Glomerular endothelial cell (primary cell): ENCODE measurements at regions not wholly inside any gene's neighbourhood (a gene's known extent, or its start where the extent isn't known, plus 50 kb on each side); places are given as distances from the start of the nearest gene placed in this dataset.
"Not testable (repeated sequence)": the region's sequence is repeated elsewhere in the genome, so short reads cannot be mapped to it uniquely, and the experiment has no call there.

Experiments
- DNase-seq: peaks from one replicate; pipeline ENCODE4 v3.0.0-alpha.2; 2011; ENCODE audit warnings: low read depth, low spot score; ENCODE audit errors: extremely low read depth

DNA sequence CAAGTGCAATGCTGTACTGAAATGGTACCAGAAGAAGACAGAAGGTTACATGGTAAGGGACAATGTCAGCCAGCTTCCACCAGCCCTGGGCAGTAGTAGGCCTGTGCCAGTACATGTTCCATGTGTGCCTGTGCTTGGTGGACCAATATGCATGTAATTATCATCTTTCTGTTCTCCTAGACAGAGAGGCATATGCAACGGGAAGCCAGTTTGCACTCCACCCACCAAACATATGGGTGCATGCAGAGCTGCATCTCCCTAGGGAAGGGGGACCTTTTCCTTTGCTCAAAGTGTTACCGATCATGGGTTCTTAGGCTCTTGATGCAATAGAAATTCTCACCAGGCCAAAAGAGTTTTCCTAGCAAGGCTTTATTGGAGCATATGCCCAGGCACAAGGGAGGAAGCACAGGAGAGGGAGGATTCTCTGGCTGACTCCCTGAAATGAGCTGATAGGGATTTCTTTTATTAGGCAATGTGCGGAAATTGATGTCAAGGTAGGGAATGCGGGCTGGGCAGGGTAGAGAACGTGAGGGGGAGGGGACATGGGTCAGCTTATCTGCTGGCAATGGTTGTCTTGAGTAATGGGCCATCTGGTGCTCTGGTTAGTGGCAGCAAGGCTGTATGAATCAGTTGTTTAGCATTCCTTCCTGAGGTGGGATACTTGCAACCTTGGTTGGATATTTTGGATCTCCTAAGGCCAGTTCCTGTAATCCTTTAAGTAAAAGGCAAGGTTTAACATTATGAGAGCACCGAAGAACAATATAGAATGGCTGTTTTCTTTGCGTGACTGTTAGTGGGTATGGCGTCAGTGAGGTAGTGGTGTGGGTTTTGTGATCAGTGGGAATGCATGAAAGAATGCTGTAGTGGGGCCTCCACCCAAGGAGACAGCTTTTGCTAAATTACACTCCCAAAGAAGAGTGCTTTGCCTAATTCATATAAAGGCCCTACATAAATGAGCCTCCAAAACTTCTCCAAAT, 102.5 kb downstream of the CDRT15L2 start:
- DNase-seq: not testable (repeated sequence)

DNA sequence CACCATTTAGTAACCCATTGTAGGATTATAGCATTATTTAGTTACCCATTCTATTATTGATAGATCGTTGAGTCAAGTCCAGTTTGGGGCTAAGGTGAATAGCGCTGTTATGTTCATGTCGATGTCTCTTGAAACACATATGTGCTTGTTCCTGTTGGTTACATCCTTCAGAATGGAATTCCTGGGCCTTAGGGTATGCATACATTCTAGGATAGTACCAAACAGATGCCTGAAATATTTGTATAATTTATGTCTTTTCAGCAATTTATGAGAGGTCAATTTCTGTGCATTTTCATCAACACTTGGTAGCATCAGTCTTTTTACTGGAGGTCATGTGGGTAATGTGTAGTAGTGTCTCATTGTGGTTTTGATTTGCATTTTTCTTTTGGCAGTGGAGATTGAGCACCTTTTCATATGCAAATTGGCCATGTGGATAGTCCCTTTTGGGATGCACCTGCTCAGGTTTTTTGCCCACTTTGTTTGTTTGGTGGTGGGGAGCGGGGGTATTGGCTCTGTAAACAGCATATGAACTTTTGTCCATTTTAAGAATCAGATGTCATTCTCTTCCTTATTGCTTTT, 104.2 kb downstream of the CDRT15L2 start:
- DNase-seq: not testable (repeated sequence)

DNA sequence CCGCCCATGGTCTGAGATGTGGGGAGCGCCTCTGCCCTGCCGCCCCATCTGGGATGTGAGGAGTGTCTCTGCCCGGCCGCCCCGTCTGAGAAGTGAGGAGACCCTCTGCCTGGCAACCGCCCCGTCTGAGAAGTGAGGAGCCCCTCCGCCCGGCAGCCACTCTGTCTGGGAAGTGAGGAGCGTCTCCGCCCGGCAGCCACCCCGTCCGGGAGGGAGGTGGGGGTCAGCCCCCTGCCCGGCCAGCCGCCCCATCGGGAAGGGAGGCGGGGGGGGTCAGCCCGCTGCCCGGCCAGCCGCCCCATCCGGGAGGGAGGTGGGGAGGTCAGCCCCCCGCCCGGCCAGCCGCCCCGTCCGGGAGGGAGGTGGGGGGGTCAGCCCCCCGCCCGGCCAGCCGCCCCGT, 105.5 kb downstream of the CDRT15L2 start:
- not testable (repeated sequence) for DNase-seq

DNA sequence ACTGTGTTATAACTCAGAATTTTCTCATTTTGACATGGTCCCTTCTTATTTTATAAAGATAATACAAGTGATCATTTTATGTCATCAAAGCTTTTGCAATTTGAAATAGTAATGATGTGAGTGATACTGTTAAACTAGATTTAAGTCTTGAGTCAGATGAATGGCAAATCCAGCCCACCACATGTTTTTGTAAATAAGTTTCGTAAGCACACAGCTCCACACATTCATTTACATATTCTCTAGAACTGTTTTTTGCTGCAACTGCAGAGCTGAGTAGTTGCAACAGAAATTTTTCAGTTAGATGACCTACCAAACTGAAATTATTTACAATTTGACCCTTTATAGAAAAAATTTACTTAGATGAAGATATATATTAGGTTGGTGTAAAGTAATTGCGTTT, 108.1 kb downstream of the CDRT15L2 start:
- DNase-seq: not testable (repeated sequence)

DNA sequence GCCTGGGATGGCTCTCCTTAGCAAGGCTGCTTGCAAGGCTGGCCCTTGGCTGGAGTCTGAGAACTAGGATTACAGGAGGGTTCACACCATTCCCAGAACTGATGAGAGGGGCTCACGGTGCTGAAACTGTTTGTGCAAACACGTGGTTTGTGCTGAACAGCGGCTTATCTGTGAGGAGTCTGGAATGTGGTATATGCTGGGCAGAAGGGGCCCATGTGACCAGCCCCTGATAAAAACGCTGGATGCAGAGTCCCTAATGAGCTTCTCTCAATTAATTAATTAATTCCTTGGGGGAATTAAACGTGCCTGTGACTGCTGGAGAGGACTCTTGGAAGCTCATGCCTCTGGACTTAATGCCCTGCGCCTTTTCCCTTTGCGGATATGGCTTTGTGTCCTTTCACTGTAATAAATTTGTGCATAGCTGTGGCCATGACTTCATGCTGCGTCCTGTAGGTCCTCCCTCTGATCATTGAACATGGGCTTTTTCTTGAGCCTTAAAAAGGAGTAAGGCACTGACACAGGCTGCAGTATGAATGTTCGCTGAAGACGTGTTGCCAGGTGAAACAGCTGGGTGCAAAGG, 109.7 kb downstream of the CDRT15L2 start:
- DNase-seq: not testable (repeated sequence)

DNA sequence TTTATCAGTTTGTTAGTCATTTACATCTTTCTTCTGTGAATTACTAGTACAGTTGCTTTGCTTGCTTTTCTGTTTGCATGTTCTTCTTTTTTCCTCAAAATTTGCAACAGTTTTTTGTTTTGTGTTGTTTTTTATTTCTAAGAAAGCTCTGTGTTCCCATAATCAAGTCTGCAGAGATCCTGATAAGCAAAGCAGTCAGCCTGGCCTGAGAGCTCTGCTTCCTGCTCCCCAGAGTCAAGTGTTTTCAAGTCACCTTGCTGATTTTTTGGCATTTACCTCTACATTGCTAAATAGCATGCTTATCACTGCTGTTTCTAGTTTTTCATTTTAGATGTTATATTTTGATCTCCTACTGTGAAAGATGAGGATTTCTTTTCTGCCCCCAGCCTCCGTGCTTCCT, 113.2 kb downstream of the CDRT15L2 start:
- not testable (repeated sequence) for DNase-seq

DNA sequence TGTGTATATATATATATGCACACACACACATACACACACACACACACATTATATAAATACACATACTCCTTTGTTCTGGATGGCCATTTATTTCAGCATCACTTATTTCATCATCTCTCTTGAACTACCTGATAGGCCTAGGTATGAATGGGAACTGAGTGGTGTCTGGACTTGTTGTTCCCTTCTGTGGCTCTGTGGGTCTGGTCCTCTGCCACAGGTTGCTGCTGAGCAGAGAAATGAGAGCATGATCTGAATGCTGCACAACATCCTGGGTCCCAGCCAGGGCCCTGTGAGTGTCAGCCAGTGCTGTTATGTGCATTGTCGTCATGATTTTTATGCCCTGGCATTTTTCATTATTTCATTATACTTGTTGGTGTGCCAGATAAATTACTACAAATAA, 116.3 kb downstream of the CDRT15L2 start:
- DNase-seq: not testable (repeated sequence)

DNA sequence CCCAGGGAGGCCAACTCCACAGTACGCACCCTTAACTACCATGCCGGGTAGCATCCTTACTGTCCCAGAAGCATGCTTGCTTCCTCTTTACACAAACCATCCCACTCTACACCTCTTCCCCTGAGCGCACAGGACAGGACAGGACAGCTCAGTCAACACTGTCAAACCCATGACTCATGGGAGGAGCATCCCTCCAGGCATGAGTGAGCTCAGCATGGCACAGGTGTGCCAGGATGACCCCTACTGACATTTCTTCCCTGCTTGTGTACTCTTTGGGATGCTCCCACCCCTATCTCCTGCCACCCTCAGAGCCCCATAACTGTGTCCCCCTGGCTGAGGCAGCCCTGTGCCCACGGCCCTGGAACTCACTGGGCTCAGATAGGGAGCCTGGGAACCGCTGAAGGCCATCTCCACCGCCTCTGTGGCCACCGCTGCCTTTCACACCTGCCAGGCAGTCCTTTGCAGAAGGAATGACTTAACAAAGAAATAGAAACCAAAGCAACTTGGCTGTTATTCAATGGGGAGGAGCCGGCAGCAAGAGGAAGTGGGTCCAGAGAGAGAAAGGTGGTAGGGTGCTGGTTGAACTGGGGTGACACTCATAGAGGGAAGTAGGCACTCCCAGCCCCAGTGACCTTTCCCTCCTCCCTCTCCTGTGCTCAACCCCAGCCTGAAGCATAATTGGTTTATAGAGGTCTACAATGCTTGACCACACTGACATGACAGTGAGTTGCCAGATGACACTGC, 119.1 kb downstream of the CDRT15L2 start:
- DNase-seq: not testable (repeated sequence)

DNA sequence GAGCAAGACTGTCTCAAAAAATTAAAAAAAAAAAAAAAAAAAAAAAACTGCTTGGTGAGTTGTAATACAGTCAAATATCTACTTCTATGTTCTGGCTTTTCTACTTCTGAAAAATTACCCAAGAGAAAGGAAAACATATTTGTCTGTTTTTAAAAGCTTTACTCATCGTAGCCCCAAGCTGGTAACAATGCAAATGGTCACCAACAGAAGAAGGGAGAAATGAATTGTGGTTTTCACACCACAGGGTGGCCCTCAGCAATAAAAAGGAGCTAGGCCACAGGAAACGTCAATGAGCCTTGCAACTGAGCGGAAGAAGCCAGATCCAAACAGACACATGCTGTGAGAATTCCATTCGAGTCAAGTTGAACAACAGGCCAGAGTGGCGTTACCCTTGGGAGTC, 121.0 kb downstream of the CDRT15L2 start:
- not testable (repeated sequence) for DNase-seq

DNA sequence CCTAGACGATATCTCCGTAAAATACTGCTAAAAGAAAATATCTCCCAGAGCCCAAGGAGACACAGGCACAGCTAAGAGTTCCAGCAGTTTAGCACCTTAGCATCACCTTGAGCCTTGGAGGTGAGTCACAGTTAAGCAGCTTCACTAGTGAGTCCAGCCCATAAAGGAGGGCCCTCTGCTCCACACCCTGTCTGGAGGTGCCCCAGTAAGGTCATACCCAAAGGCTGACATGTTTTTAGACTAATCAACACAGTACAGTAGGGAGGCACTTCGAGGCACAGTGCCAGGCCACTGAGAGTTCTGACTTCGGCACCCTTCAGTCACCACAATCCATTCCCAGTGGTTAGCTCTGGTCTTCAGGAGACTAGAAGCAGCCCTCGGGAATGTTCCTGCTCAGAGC, 121.8 kb downstream of the CDRT15L2 start:
- not testable (repeated sequence) for DNase-seq

DNA sequence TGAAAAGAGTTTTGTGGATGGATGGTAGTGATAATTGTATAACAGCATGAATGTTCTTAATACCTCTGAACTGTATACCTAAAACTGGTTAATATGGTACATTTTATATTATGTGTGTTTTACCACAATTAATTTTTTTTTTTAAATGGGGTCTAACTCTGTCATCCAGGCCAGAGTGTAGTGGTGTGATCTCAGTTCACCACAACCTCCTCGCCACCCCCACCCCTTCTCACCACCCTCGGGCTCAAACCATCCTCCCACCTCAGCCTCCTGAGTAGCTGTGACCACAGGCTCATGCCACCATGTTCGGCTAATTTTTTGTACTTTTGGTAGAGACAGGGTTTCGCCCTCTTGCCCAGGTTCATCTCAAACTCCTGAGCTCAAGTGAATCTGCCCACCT, 123.2 kb downstream of the CDRT15L2 start:
- DNase-seq: no peak

DNA sequence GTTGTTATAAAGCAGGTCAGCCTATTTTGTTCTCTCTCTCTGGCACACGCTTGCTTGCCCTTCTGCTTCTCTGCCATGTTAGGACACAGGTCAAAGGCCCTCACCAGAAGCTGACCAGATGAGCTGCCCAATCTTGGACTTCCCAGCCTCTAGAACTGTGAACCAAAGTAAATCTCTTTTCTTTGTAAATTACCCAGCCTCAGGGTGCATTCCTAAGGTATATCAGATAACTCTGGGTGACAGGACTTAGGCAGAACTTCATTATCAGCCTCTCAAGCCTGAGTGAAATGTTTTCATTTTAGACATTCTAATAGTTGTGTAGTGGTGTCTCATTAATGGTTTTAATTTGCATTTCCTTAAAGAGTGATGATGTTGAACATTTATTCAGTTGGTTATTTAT, 124.3 kb downstream of the CDRT15L2 start:
- DNase-seq: no peak

DNA sequence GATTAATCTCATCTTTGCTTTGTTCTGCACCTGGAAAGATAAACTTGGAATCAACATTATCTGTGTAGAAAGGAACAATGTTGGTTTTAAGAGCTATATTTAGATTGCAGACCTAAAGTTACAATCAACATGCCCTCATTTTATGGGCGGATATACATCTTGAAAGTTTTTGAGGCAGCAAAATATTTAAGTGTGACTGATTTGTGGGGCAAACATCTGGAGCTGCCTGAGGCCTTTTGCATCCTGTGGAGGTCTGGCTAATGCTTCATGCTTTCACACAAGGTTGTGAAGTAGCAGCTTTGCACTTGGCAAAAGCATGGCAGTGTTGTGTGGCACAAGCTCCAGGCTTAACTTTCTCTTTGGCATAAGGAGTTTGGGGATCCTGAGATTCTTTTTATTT, 125.7 kb downstream of the CDRT15L2 start:
- DNase-seq: not testable (repeated sequence)

DNA sequence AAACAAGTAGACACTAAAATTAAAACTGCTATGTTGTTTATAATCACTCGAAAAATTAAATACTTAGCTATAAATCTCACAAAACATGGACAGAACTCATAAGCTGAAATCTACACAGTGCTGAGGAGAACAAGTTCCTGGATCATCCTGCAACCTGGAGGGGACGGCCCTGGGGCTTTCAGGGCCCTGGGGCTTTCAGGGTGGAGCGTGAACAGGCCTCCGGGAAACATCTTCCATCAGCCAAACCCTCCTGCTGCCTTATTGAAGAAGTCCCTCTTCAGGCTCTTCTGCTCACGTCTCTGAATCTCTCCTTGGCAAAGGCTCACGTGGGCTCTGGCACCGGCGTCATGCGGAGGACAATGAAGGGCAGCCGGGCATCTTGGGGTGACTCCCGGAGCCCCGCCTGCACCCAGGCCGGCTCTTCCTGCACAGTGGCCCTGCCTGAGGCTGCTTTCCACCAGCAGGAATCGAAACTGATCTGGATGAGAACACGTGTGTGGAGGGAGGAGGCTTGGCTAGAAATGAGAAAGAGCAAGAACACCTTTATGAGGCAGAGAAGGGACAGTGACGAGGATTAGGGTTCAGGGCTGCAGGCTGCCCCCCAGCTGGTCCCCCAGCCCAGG, 127.3 kb downstream of the CDRT15L2 start:
- no peak for DNase-seq

DNA sequence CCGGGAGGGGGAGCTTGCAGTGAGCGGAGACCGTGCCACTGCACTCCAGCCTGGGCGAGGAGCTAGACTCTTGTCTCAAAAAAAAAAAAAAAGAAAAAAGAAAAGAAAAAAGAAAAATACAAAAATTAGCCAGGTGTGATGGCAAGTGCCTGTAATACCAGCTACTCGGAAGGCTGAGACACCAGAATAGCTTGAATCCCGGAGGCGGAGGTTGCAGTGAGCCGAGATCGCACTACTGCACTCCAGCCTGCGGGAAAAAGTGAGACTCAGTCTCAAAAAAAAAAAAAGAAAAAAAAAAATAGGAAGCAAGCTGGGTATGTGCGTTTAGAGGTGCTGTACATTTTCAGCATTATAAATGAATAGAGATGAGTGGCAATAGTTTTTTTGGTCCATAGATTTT, 129.3 kb downstream of the CDRT15L2 start:
- DNase-seq: not testable (repeated sequence)

DNA sequence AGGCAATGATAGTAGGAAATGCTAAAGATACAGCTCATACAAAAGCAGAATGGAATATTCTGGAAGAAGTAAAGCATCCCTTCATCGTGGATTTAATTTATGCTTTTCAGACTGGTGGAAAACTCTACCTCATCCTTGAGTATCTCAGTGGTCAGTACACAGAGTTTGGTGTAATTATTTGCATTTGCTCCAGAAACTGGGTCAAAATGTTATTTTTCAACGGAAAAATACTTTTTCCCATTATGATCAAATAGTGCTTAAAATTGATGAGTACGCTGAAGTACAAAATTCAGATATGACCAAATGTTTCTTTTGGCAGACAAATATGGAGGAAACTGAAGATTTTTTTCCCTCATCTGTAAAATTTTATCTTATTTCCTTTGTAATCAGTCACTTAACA, 137.0 kb downstream of the CDRT15L2 start:
- not testable (repeated sequence) for DNase-seq

DNA sequence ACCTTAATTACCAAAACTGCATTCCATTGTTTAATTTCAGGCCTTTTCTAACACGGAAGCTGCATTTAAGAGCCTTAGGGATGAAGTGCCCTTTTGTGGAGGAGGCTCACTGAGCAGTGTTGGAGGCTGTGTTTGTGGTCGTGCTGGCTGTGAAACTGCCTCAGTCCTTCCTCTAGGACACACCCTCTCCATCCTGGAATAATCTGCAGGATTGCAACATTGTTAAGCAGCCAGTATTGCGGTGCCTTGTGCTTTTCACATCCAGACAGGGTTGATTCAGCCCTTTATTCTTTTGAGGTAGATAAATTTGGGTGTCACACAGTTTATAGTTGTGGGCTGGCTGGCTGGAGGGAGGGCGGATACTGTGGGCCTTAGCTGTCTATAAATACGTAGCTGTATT, 141.6 kb downstream of the CDRT15L2 start:
- DNase-seq: no peak

DNA sequence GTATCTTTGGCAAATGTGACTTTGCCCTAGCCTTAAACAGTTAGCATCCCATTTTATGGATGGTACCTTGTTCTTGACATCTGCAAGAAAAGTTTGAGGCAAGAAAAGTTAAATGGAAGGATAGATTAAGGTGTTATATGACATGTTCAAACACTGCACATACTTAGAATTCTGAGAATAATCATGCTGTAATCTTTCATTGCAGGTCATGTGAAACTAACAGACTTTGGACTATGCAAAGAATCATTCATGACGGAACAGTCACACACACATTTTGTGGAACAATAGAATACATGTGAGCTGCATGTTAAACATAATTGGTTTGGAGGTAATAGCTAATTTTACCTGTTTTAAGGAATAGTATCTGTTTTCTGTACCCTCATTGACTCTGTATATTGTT, 144.9 kb downstream of the CDRT15L2 start:
- not testable (repeated sequence) for DNase-seq

DNA sequence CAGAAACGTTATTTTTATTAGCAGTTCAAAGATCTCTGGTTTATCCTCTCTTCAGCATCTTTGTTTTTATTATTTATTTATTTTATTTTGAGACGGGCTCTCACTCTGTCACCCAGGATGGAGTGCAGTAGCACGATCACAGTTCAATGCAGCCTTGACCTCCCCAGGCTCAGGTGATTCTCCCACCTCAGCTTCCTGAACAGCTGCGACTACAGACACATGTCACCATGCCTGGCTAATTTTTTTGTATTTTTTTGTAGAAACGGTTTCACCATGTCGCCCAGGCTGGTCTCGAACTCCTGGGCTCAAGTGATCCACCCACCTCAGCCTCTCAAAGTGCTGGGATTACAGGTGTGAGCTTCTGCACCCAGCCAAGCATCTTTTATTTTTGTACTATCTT, 147.7 kb downstream of the CDRT15L2 start:
- not testable (repeated sequence) for DNase-seq

DNA sequence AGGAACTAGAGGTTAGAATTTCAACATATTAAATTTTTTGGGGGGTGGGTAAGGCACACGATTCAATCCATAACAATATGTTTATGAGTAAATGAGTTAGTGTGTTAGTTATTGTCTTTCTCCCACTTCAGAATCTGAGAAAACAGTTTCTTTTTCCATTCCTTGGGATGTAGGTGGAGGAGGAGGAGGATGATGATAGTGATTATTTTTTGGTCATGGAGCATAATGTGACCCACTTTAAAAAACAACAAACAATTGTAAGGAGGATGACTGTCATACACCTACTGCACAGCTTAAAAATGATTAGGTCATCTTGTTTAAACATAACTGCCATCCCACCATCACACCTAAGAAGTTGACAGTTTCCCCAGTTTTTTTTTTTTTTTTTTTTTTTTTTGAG, 148.7 kb downstream of the CDRT15L2 start:
- no peak for DNase-seq
